Thyroid gland (tissue), 4 donors: ENCODE measurements at regions not wholly inside any gene's neighbourhood (a gene's known extent, or its start where the extent isn't known, plus 50 kb on each side); places are given as distances from the start of the nearest gene placed in this dataset.

ENCODE experiments used
- DNase-seq, 2 donors: peaks; one replicate each; pipeline ENCODE4 v3.0.0-alpha.2; 2019
- H3K27ac ChIP-seq, 3 donors: fragments of 200-600 bp; sonication (generic); 1 replicate in 2 of 3; 2 replicates in 1 of 3; pipeline ENCODE4 v1.5.1; 2016 to 2019; ENCODE audit warnings: mild to moderate bottlenecking in 1 of 3, moderate library complexity in 1 of 3
- H3K27me3 ChIP-seq: fragments of 200-600 bp; sonication (generic); one replicate; pipeline ENCODE4 v1.5.1; 2019
- H3K36me3 ChIP-seq, 2 donors: fragments of 200-600 bp; sonication (generic); one replicate each; pipeline ENCODE4 v1.5.1; 2016 to 2019
- H3K4me1 ChIP-seq, 2 donors: fragments of 200-600 bp; sonication (generic); one replicate each; pipeline ENCODE4 v1.5.1; 2017 to 2019
- H3K4me3 ChIP-seq, 3 donors: fragments of 200-600 bp; sonication (generic); replicated peaks in 1 of 3; 1 replicate in 2 of 3; 2 replicates in 1 of 3; pipeline ENCODE4 v1.5.1; 2016; ENCODE audit warnings: mild to moderate bottlenecking in 1 of 3
- H3K9me3 ChIP-seq: fragments of 200-600 bp; sonication (generic); one replicate; pipeline ENCODE4 v1.5.1; 2017
- CTCF ChIP-seq, 6 experiments: fragments of 200-600 bp in 3 of 6; fragments of 450-650 bp in 3 of 6; sonication (generic) in 3 of 6; IDR thresholded peaks; one replicate each; pipeline ENCODE4 v1.5.1; 2016 to 2019; ENCODE audit warnings: antibody characterized with exemption in 6 of 6, mild to moderate bottlenecking in 2 of 6, inconsistent platforms in 1 of 6, moderate library complexity in 1 of 6
- POLR2A ChIP-seq, 2 donors: fragments of 450-650 bp; IDR thresholded peaks; one replicate each; pipeline ENCODE4 v1.6.1; 2017; ENCODE audit warnings: antibody characterized with exemption in 2 of 2, mild to moderate bottlenecking in 2 of 2, moderate library complexity in 1 of 2
- WGBS, 2 donors: methylation state at CpG; one replicate each; pipeline ENCODE4 v1.1.5; 2017; 5-methylcytosine and 5-hydroxymethylcytosine counted together
- intact Hi-C: fragments of 100-400 bp; cut with DNase I; formaldehyde crosslinking; loops from one replicate; pipeline ENCODE4 v1.15.1; 2023

GRCh38 chr5:99102073-99102697 is 173.4 kb upstream of the CHD1 start:
- Histone ChIP-seq H3K36me3 (no peaks in the 10 kb centered on the region), H3K4me3 (no peak overlapping the region), H3K27me3 (no peaks in the 10 kb centered on the region), H3K9me3 (no peaks in the 10 kb centered on the region), H3K27ac (no peak overlapping the region), H3K4me1 (no peaks in the 10 kb centered on the region)
- TF ChIP-seq POLR2A (IDR thresholded peaks at IDR 0.05) (no peak), CTCF (IDR thresholded peaks at IDR 0.05) (no peak)
- no peak for DNase-seq
- intact Hi-C loops, result no loop called here
- WGBS, 2 donors, result 44 to 55% methylated on average over 3 of the region's 3 CpGs

GRCh38 chr5:99099691-99100090 is 170.9 kb upstream of the CHD1 start:
- Histone ChIP-seq H3K9me3 (no peaks in the 10 kb centered on the region), H3K36me3 (no peaks in the 10 kb centered on the region), H3K4me3 (no peak overlapping the region), H3K27me3 (no peaks in the 10 kb centered on the region), H3K4me1 (no peaks in the 10 kb centered on the region), H3K27ac (no peak overlapping the region)
- no peak for DNase-seq
- no peak for TF ChIP-seq POLR2A (IDR thresholded peaks at IDR 0.05)
- intact Hi-C loops, result no loop called here

- intact Hi-C loops, result no loop called here
- H3K9me3 ChIP-seq, result no peaks in the 10 kb centered on the region
- H3K27ac ChIP-seq, result no peak overlapping the region
- H3K4me1 ChIP-seq, result no peaks in the 10 kb centered on the region
- H3K4me3 ChIP-seq, result no peak overlapping the region
- no peak for DNase-seq
- no peaks in the 10 kb centered on the region for H3K27me3 ChIP-seq
- H3K36me3 ChIP-seq, result no peaks in the 10 kb centered on the region
- 86 to 89% methylated on average over 2 of the region's 2 CpGs for WGBS, 2 donors
- TF ChIP-seq POLR2A (IDR thresholded peaks at IDR 0.05), result no peak
Measured at GRCh38 chr5:99089822-99090549, 161.2 kb upstream of the CHD1 start.

GRCh38 chr5:99088309-99088708 is 159.5 kb upstream of the CHD1 start:
- TF ChIP-seq CTCF (IDR thresholded peaks at IDR 0.05) (no peak), POLR2A (IDR thresholded peaks at IDR 0.05) (no peak)
- WGBS, 2 donors, result 42 to 61% methylated on average over 3 of the region's 3 CpGs
- H3K27ac ChIP-seq, result no peak overlapping the region
- H3K9me3 ChIP-seq, result no peaks in the 10 kb centered on the region
- intact Hi-C loops, result no loop called here
- no peak for DNase-seq
- no peak overlapping the region for H3K4me3 ChIP-seq
- H3K36me3 ChIP-seq, result no peaks in the 10 kb centered on the region
- H3K4me1 ChIP-seq, result no peaks in the 10 kb centered on the region
- no peaks in the 10 kb centered on the region for H3K27me3 ChIP-seq

GRCh38 chr5:99083197-99083596 is 154.4 kb upstream of the CHD1 start:
- no peaks in the 10 kb centered on the region for H3K9me3 ChIP-seq
- intact Hi-C loops, result no loop called here
- H3K27ac ChIP-seq, result no peak overlapping the region
- no peaks in the 10 kb centered on the region for H3K4me1 ChIP-seq
- no peak overlapping the region for H3K4me3 ChIP-seq
- no peak for DNase-seq
- TF ChIP-seq CTCF (IDR thresholded peaks at IDR 0.05), result no peak
- H3K27me3 ChIP-seq, result no peaks in the 10 kb centered on the region
- WGBS, 2 donors, result 66 to 84% methylated on average over 3 of the region's 3 CpGs
- H3K36me3 ChIP-seq, result no peaks in the 10 kb centered on the region

GRCh38 chr5:99081711-99082110 is 152.9 kb upstream of the CHD1 start:
- H3K36me3 ChIP-seq, result no peaks in the 10 kb centered on the region
- WGBS, 2 donors, result 90 to 91% methylated on average over 2 of the region's 2 CpGs
- no peak for DNase-seq
- no peak for TF ChIP-seq CTCF (IDR thresholded peaks at IDR 0.05)
- no peak for TF ChIP-seq POLR2A (IDR thresholded peaks at IDR 0.05)
- no peaks in the 10 kb centered on the region for H3K9me3 ChIP-seq
- no peaks in the 10 kb centered on the region for H3K4me1 ChIP-seq
- H3K4me3 ChIP-seq, result no peak overlapping the region
- no peak overlapping the region for H3K27ac ChIP-seq
- H3K27me3 ChIP-seq, result no peaks in the 10 kb centered on the region
- intact Hi-C loops, result no loop called here
